ENCODE measurements at regions not wholly inside any gene's neighbourhood (a gene's known extent, or its start where the extent isn't known, plus 50 kb on each side); places are given as distances from the start of the nearest gene placed in this dataset.

DNA sequence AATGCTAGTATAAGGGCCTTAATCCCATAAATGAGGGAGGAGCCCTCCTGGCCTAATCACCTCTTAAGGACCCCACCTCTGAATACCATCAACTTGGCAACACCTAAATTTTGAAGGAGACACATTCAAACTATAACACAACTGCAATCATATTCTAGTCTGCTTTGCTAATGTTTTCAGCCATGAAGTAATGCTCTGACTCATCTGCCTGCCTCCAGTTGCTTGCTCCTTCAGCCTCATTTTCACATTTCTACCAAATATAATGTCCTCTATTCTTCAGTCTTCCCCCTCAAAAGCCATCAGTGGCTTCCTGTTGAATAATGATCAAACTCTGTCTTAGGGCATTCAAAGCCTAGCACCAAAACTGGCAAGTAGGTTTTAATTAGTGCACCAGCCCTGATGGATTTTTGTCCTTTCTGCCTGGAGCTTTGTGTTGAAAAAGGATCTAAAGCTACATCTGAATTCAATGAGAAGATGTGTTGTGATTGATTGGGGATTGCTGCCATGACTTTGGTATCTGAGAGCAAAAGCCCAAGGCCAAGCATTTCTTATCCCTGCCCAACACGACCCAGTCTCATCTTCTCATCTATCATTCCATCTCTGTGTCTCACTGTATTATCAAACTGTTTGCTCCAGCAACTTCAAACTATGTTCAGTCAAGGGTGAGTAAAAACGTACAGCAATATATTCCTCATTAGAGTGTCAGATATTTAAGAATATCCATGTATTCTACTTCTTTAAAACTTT is 140.8 kb upstream of the ELAC2 start:
- no peak for TF ChIP-seq POLR2AphosphoS5 (IDR thresholded peaks at IDR 0.05; ENCODE audit: borderline replicate concordance, low read depth, low read length)
- no peak for TF ChIP-seq EZH2 (IDR thresholded peaks at IDR 0.05)
- TF ChIP-seq FOXP2 (optimal IDR thresholded peaks at IDR 0.05; ENCODE audit: control extremely low read depth, extremely low read length, insufficient read depth), result no peak
